GM12878 (cell line): ENCODE measurements at regions not wholly inside any gene's neighbourhood (a gene's known extent, or its start where the extent isn't known, plus 50 kb on each side); places are given as distances from the start of the nearest gene placed in this dataset.

Source experiments
- ATAC-seq: fragments of 200-7000 bp; cut with Tn5 transposase; 3 replicates; pipeline ENCODE4 v1.9.1; 2020; ENCODE audit warnings: mild to moderate bottlenecking, moderate library complexity
- BruUV-seq: library from RNA; stranded (reverse); fragments of 400-500 nt; replicated peaks from 2 replicates; lab custom pipeline; 2021; lab: Mats Ljungman, UMichigan
- CTCF ChIA-PET: fragments of 300-600 bp; sonication (Branson Sonifier 250); formaldehyde crosslinking; extraction: SDS; loops from one replicate; lab custom pipeline; 2021; ENCODE audit warnings: inconsistent platforms; lab: Yijun Ruan, JAX
- POLR2A ChIA-PET: fragments of 350-600 bp; formaldehyde crosslinking; extraction: SDS; loops from one replicate; lab custom pipeline; 2021; ENCODE audit warnings: inconsistent platforms; lab: Charles Lee
- RAD21 ChIA-PET: fragments of 300-600 bp; sonication (Branson Sonifier 250); formaldehyde crosslinking; loops from one replicate; lab custom pipeline; 2023; ENCODE audit warnings: antibody characterized with exemption; ENCODE audit not compliant: unreplicated experiment; lab: Charles Lee
- SMC1A ChIA-PET: fragments of 300-600 bp; sonication (Branson Sonifier 250); formaldehyde crosslinking; loops from one replicate; lab custom pipeline; 2023; ENCODE audit not compliant: unreplicated experiment, uncharacterized antibody; lab: Charles Lee
- DNase-seq: peaks from one replicate; pipeline ENCODE4 v3.0.0-alpha.2; 2011; ENCODE audit warnings: low read depth, low spot score
- FAIRE-seq: peaks from 3 replicates; lab custom pipeline; 2011; peaks lifted over from hg19 to GRCh38; lab: Jason Lieb, UNC
- H2AFZ ChIP-seq: 2 replicates; pipeline ENCODE4 v1.6.0; 2011; ENCODE audit warnings: low read depth, low read length, control low read depth; ENCODE audit not compliant: control insufficient read depth
- H3K27ac ChIP-seq: 2 replicates; pipeline ENCODE4 v1.5.1; 2011; ENCODE audit warnings: control low read depth; ENCODE audit not compliant: control insufficient read depth, insufficient read depth
- H3K27me3 ChIP-seq, 2 experiments: replicated peaks in 1 of 2; 2 replicates each; pipeline versions ENCODE4 v1.6.0 to v1.6.1; 2011; ENCODE audit warnings: low read length in 1 of 2; ENCODE audit not compliant: control insufficient read depth in 2 of 2, insufficient read depth in 2 of 2
- H3K36me3 ChIP-seq, 2 experiments: 2 replicates each; pipeline ENCODE4 v1.5.1; 2011; ENCODE audit warnings: low read length in 1 of 2; ENCODE audit not compliant: control insufficient read depth in 2 of 2, insufficient read depth in 2 of 2
- H3K4me1 ChIP-seq: 2 replicates; pipeline ENCODE4 v1.6.1; 2011; ENCODE audit warnings: mild to moderate bottlenecking, low read length, moderate library complexity, mixed read lengths; ENCODE audit not compliant: control insufficient read depth, insufficient read depth
- H3K4me2 ChIP-seq: 2 replicates; pipeline ENCODE4 v1.6.0; 2011; ENCODE audit warnings: control low read depth; ENCODE audit not compliant: control insufficient read depth, insufficient read depth
- H3K4me3 ChIP-seq: fragments of 200-600 bp; sonication (generic); 2 replicates; pipeline ENCODE4 v1.5.1; 2016
- H3K79me2 ChIP-seq: 2 replicates; pipeline ENCODE4 v1.6.0; 2011; ENCODE audit warnings: low read length; ENCODE audit not compliant: control insufficient read depth, insufficient read depth
- H3K9ac ChIP-seq: 2 replicates; pipeline ENCODE4 v1.8.0; 2011; ENCODE audit warnings: low read length, control low read depth, mixed read lengths; ENCODE audit not compliant: control insufficient read depth, insufficient read depth
- H3K9me3 ChIP-seq: replicated peaks from 3 replicates; pipeline ENCODE4 v1.5.1; 2011; ENCODE audit warnings: mild to moderate bottlenecking, low read length; ENCODE audit not compliant: control insufficient read depth, insufficient read depth
- H4K20me1 ChIP-seq: 2 replicates; pipeline ENCODE4 v1.6.0; 2011; ENCODE audit not compliant: control insufficient read depth, insufficient read depth
- BACH1 ChIP-seq: fragments of 450-650 bp; IDR thresholded peaks from 2 replicates; pipeline ENCODE4 v1.6.1; 2017; ENCODE audit warnings: mild to moderate bottlenecking, borderline replicate concordance
- BCLAF1 ChIP-seq: fragments of 450-650 bp; IDR thresholded peaks from 2 replicates; pipeline ENCODE4 v1.6.1; 2017; ENCODE audit warnings: antibody characterized with exemption, mild to moderate bottlenecking, moderate library complexity
- CBX5 ChIP-seq: sonication (generic); IDR thresholded peaks from 2 replicates; pipeline ENCODE4 v1.6.1; 2016; ENCODE audit warnings: low read depth, moderate library complexity, mild to moderate bottlenecking, inconsistent platforms
- EP300 ChIP-seq, 2 experiments: fragments of 150-350 bp in 1 of 2; IDR thresholded peaks; 2 replicates each; pipeline ENCODE4 v1.6.1; 2011 to 2012; ENCODE audit warnings: low read depth in 2 of 2, low read length in 2 of 2, borderline replicate concordance in 1 of 2, improper control_type of control experiment in 1 of 2, inconsistent platforms in 1 of 2; ENCODE audit not compliant: control insufficient read depth in 1 of 2
- ETV6 ChIP-seq, 2 experiments: fragments of 450-650 bp in 1 of 2; IDR thresholded peaks in 1 of 2; conservative IDR thresholded peaks in 1 of 2; 2 replicates each; pipeline ENCODE4 v1.6.1; 2014; ENCODE audit warnings: antibody characterized with exemption in 1 of 2, borderline replicate concordance in 1 of 2, low read depth in 1 of 2, mild to moderate bottlenecking in 1 of 2, moderate library complexity in 1 of 2
- HDAC2 ChIP-seq: fragments of 200-600 bp; sonication (generic); IDR thresholded peaks from 2 replicates; pipeline ENCODE4 v1.6.1; 2017
- NR2F1 ChIP-seq: fragments of 450-650 bp; conservative IDR thresholded peaks from 2 replicates; pipeline ENCODE4 v1.6.1; 2017; ENCODE audit warnings: mild to moderate bottlenecking
- NRF1 ChIP-seq: conservative IDR thresholded peaks from 2 replicates; pipeline ENCODE4 v1.6.1; 2011; ENCODE audit warnings: mild to moderate bottlenecking, low read depth, low read length, improper control_type of control experiment
- POU2F2 ChIP-seq: IDR thresholded peaks from 3 replicates; pipeline ENCODE4 v1.6.1; 2011; ENCODE audit warnings: low read depth, mild to moderate bottlenecking, low read length, borderline replicate concordance
- SMAD1 ChIP-seq: fragments of 450-650 bp; IDR thresholded peaks from 2 replicates; pipeline ENCODE4 v1.6.1; 2018; ENCODE audit warnings: mild to moderate bottlenecking, low read depth; ENCODE audit not compliant: partially characterized antibody
- SRF ChIP-seq, 2 experiments: IDR thresholded peaks; 2 replicates each; pipeline ENCODE4 v1.6.1; 2011; ENCODE audit warnings: low read depth in 2 of 2, low read length in 2 of 2, mild to moderate bottlenecking in 1 of 2, moderate library complexity in 1 of 2
- WRNIP1 ChIP-seq: IDR thresholded peaks from 2 replicates; pipeline ENCODE4 v1.6.1; 2011; ENCODE audit warnings: low read depth, low read length, improper control_type of control experiment, borderline replicate concordance
- ZNF24 ChIP-seq: fragments of 450-650 bp; IDR thresholded peaks from 2 replicates; pipeline ENCODE4 v1.6.1; 2017; ENCODE audit warnings: antibody characterized with exemption, mild to moderate bottlenecking
- ZSCAN29 ChIP-seq: fragments of 450-650 bp; IDR thresholded peaks from 2 replicates; pipeline ENCODE4 v1.6.1; 2017; ENCODE audit warnings: mild to moderate bottlenecking, moderate library complexity
- WGBS: methylation state at CpG from one replicate; pipeline ENCODE4 v1.1.6; 2016; ENCODE audit warnings: low lambda C conversion rate; ENCODE audit not compliant: insufficient replicate concordance, insufficient coverage; ENCODE audit errors: missing lambda C conversion rate; 5-methylcytosine and 5-hydroxymethylcytosine counted together
- in situ Hi-C: fragments of 300-500 bp; cut with MboI; formaldehyde crosslinking; loops from 9 replicates; pipeline ENCODE4 v1.14.3; 2018; ENCODE audit warnings: mixed read lengths
- intact Hi-C: fragments of 100-400 bp; cut with micrococcal nuclease; formaldehyde crosslinking; loops from one replicate; pipeline ENCODE4 v1.14.2; 2022; ENCODE audit not compliant: unreplicated experiment
- TF ChIP-seq, protein P1 (sequence below): fragments of 450-650 bp; IDR thresholded peaks from 2 replicates; pipeline ENCODE4 v1.6.1; 2017; ENCODE audit warnings: mild to moderate bottlenecking, moderate library complexity

DNA sequence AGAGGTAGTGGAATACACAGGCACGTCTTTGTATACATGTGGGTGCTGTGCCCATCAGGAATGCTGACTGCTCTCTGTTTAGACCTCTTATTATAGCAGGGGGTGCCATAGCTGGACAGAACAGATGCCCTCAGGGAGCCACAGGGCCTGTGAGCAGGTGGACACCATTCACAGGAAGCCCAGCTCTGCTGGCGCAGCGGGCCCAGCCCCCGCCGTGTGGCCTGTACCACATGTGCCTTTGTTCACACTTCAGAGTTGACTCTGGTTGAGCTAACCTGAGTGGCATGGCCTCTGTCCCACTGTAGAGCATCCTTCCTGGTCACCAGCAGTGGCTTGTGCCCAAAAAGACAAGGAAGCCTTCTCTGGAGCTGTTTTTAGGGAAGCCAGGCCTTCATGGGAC, 730.9 kb upstream of the ID2 start:
- ChIA-PET CTCF (no interaction called here), POLR2A (no interaction called here), SMC1A (interaction anchor here (0.9 to 1.3 kb wide), 2 partner anchors 10 kb away, joined by 3 to 4 read pairs; no protein-coding TSS in a partner anchor), RAD21 (no interaction called here)
- in situ Hi-C loops (no loop called here), intact Hi-C loops (no loop called here)
- no peaks in the 10 kb centered on the region; the same call in 2 of the 3 replicates for H3K9me3 ChIP-seq
- no TSS peak for BruUV-seq
- no peak overlapping the region for H3K4me3 ChIP-seq
- H3K36me3 ChIP-seq, result no peaks in the 10 kb centered on the region
- H3K4me2 ChIP-seq, result no peak overlapping the region
- H2AFZ ChIP-seq, result no peak overlapping the region
- TF ChIP-seq SMAD1 (no peak), BACH1 (no peak), POU2F2 (no peak), NRF1 (no peak), EP300 (IDR thresholded peaks at IDR 0.05; ENCODE audit: borderline replicate concordance in 1 of 2, control insufficient read depth in 1 of 2, low read depth in 2 of 2, low read length in 2 of 2) (no peak), NR2F1 (no peak), CBX5 (no peak), HDAC2 (no peak), SRF (IDR thresholded peaks at IDR 0.05; ENCODE audit: low read depth in 2 of 2, low read length in 2 of 2) (no peak), WRNIP1 (no peak), ZNF24 (no peak), BCLAF1 (no peak), ZSCAN29 (no peak), ETV6 (conservative IDR thresholded peaks at IDR 0.05 in 1 of 2, IDR thresholded peaks at IDR 0.05 in 1 of 2; ENCODE audit: borderline replicate concordance in 1 of 2, low read depth in 1 of 2) (no peak)
- TF ChIP-seq, protein P1, sequence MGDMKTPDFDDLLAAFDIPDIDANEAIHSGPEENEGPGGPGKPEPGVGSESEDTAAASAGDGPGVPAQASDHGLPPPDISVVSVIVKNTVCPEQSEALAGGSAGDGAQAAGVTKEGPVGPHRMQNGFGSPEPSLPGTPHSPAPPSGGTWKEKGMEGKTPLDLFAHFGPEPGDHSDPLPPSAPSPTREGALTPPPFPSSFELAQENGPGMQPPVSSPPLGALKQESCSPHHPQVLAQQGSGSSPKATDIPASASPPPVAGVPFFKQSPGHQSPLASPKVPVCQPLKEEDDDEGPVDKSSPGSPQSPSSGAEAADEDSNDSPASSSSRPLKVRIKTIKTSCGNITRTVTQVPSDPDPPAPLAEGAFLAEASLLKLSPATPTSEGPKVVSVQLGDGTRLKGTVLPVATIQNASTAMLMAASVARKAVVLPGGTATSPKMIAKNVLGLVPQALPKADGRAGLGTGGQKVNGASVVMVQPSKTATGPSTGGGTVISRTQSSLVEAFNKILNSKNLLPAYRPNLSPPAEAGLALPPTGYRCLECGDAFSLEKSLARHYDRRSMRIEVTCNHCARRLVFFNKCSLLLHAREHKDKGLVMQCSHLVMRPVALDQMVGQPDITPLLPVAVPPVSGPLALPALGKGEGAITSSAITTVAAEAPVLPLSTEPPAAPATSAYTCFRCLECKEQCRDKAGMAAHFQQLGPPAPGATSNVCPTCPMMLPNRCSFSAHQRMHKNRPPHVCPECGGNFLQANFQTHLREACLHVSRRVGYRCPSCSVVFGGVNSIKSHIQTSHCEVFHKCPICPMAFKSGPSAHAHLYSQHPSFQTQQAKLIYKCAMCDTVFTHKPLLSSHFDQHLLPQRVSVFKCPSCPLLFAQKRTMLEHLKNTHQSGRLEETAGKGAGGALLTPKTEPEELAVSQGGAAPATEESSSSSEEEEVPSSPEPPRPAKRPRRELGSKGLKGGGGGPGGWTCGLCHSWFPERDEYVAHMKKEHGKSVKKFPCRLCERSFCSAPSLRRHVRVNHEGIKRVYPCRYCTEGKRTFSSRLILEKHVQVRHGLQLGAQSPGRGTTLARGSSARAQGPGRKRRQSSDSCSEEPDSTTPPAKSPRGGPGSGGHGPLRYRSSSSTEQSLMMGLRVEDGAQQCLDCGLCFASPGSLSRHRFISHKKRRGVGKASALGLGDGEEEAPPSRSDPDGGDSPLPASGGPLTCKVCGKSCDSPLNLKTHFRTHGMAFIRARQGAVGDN, result no peak
- 42% methylated on average over 5 of the region's 5 CpGs for WGBS
- peaks cover 0 to 5% of the 10 kb centered on the region in 2 experiments; a peak in 1 of 4 replicates for H3K27me3 ChIP-seq
- no peak overlapping the region for H3K9ac ChIP-seq
- H3K27ac ChIP-seq, result no peak overlapping the region
- FAIRE-seq, result no peak
- no peaks in the 10 kb centered on the region for H3K4me1 ChIP-seq
- H4K20me1 ChIP-seq, result no peaks in the 10 kb centered on the region
- no peak for DNase-seq
- H3K79me2 ChIP-seq, result no peaks in the 10 kb centered on the region
- ATAC-seq, result no peak
